Neural progenitor cell (in vitro differentiated cells): ENCODE measurements at regions not wholly inside any gene's neighbourhood (a gene's known extent, or its start where the extent isn't known, plus 50 kb on each side); places are given as distances from the start of the nearest gene placed in this dataset.

Experiments
- CTCF ChIP-seq: fragments of 200-600 bp; sonication (generic); IDR thresholded peaks from 2 replicates; pipeline ENCODE4 v1.5.1; 2017; ENCODE audit warnings: antibody characterized with exemption, mild to moderate bottlenecking
- EZH2 ChIP-seq: fragments of 200-600 bp; sonication (generic); IDR thresholded peaks from 2 replicates; pipeline ENCODE4 v1.6.1; 2017; ENCODE audit warnings: antibody characterized with exemption, mild to moderate bottlenecking, moderate library complexity
- EZH2phosphoT487 ChIP-seq: fragments of 200-600 bp; sonication (generic); IDR thresholded peaks from 2 replicates; pipeline ENCODE4 v1.6.1; 2017; ENCODE audit warnings: antibody characterized with exemption

GRCh38 chr5:26691486-26691885 is 346.9 kb downstream of the CDH9 start:
- TF ChIP-seq CTCF (no peak), EZH2phosphoT487 (no peak), EZH2 (no peak)
